IMR-90 (cell line): ENCODE measurements at regions not wholly inside any gene's neighbourhood (a gene's known extent, or its start where the extent isn't known, plus 50 kb on each side); places are given as distances from the start of the nearest gene placed in this dataset.

Experiments
- ATAC-seq: fragments of 200-7000 bp; cut with Tn5 transposase; 2 replicates; pipeline ENCODE4 v1.9.1; 2020; ENCODE audit warnings: low read depth, mild to moderate bottlenecking, moderate library complexity
- BruUV-seq: library from RNA; stranded (reverse); fragments of 400-500 nt; replicated peaks from 2 replicates; lab custom pipeline; 2021; lab: Mats Ljungman, UMichigan
- CTCF ChIA-PET: fragments of 300-600 bp; formaldehyde crosslinking; extraction: SDS; loops from one replicate; lab custom pipeline; 2021; ENCODE audit warnings: antibody characterized with exemption; lab: Yijun Ruan, JAX
- POLR2A ChIA-PET: fragments of 300-600 bp; sonication (Branson Sonifier 250); formaldehyde crosslinking; loops from one replicate; lab custom pipeline; 2022; ENCODE audit warnings: antibody characterized with exemption; ENCODE audit not compliant: unreplicated experiment; lab: Charles Lee
- DNase-seq: peaks from one replicate; pipeline ENCODE4 v3.0.0; 2013
- H2AFZ ChIP-seq: replicated peaks from 2 replicates; pipeline ENCODE3; 2013; ENCODE audit warnings: low read length, mild to moderate bottlenecking; ENCODE audit not compliant: poor library complexity
- H2AK5ac ChIP-seq: 2 replicates; pipeline ENCODE4 v1.6.1; 2013; ENCODE audit warnings: low read depth, low read length, inconsistent platforms
- H2AK9ac ChIP-seq: replicated peaks from 2 replicates; pipeline ENCODE3; 2013; ENCODE audit warnings: mild to moderate bottlenecking, low read depth, low read length, moderate library complexity; ENCODE audit not compliant: poor library complexity
- H2BK120ac ChIP-seq: 2 replicates; pipeline ENCODE4 v1.6.1; 2013; ENCODE audit warnings: low read depth, low read length, inconsistent platforms
- H2BK15ac ChIP-seq: 3 replicates; pipeline ENCODE4 v1.6.1; 2013; ENCODE audit warnings: low read depth, low read length, inconsistent platforms
- H2BK20ac ChIP-seq: 2 replicates; pipeline ENCODE4 v1.6.1; 2013; ENCODE audit warnings: low read depth, mild to moderate bottlenecking, inconsistent platforms, low read length, moderate library complexity
- H2BK5ac ChIP-seq: 2 replicates; pipeline ENCODE4 v1.6.1; 2013; ENCODE audit warnings: mild to moderate bottlenecking, low read depth, low read length, inconsistent platforms; ENCODE audit not compliant: poor library complexity, severe bottlenecking
- H3K14ac ChIP-seq: replicated peaks from 2 replicates; pipeline ENCODE4 v1.6.1; 2013; ENCODE audit warnings: low read depth, low read length, inconsistent platforms
- H3K18ac ChIP-seq: 2 replicates; pipeline ENCODE4 v1.6.1; 2013; ENCODE audit warnings: low read depth, low read length, control low read depth
- H3K23ac ChIP-seq: 2 replicates; pipeline ENCODE4 v1.6.1; 2013; ENCODE audit warnings: low read depth, low read length, inconsistent platforms
- H3K27ac ChIP-seq: 2 replicates; pipeline ENCODE4 v1.5.1; 2013; ENCODE audit warnings: mild to moderate bottlenecking, control low read depth, low read length; ENCODE audit not compliant: insufficient read depth
- H3K27me3 ChIP-seq: 2 replicates; pipeline ENCODE4 v1.6.1; 2013; ENCODE audit warnings: low read length; ENCODE audit not compliant: control insufficient read depth, insufficient read depth
- H3K36me3 ChIP-seq: 2 replicates; pipeline ENCODE4 v1.6.1; 2013; ENCODE audit warnings: low read length, mixed read lengths; ENCODE audit not compliant: control insufficient read depth, insufficient read depth
- H3K4ac ChIP-seq: 2 replicates; pipeline ENCODE4 v1.6.1; 2013; ENCODE audit warnings: low read depth, low read length, inconsistent platforms
- H3K4me1 ChIP-seq: 2 replicates; pipeline ENCODE4 v1.6.1; 2013; ENCODE audit warnings: low read length, mixed read lengths; ENCODE audit not compliant: control insufficient read depth, insufficient read depth
- H3K4me2 ChIP-seq: 2 replicates; pipeline ENCODE4 v1.6.1; 2013; ENCODE audit warnings: low read depth, mild to moderate bottlenecking, control low read depth, low read length, moderate library complexity
- H3K4me3 ChIP-seq: 2 replicates; pipeline ENCODE4 v1.5.1; 2013; ENCODE audit warnings: low read depth, mild to moderate bottlenecking, control low read depth, low read length, moderate library complexity; ENCODE audit not compliant: insufficient read depth
- H3K56ac ChIP-seq: 2 replicates; pipeline ENCODE4 v1.6.1; 2013; ENCODE audit warnings: low read length, inconsistent platforms; ENCODE audit not compliant: insufficient read depth; ENCODE audit errors: extremely low read depth
- H3K79me1 ChIP-seq, 2 experiments: 2 replicates each; pipeline ENCODE4 v1.6.1; 2013; ENCODE audit warnings: low read length in 2 of 2, inconsistent platforms in 1 of 2, low read depth in 1 of 2
- H3K9ac ChIP-seq: 2 replicates; pipeline ENCODE4 v1.6.1; 2013; ENCODE audit warnings: low read depth, low read length, control low read depth
- H3K9me1 ChIP-seq: 2 replicates; pipeline ENCODE4 v1.6.1; 2013; ENCODE audit warnings: low read length, inconsistent platforms; ENCODE audit not compliant: insufficient read depth
- H3K9me3 ChIP-seq: 2 replicates; pipeline ENCODE4 v1.6.1; 2013; ENCODE audit warnings: low read length; ENCODE audit not compliant: control insufficient read depth, insufficient read depth
- H4K20me1 ChIP-seq: 2 replicates; pipeline ENCODE4 v1.6.1; 2013; ENCODE audit warnings: low read length, inconsistent platforms; ENCODE audit not compliant: insufficient read depth
- H4K5ac ChIP-seq: 2 replicates; pipeline ENCODE4 v1.6.1; 2013; ENCODE audit warnings: mild to moderate bottlenecking, low read depth, low read length, control low read depth
- H4K8ac ChIP-seq, 2 experiments: 2 replicates each; pipeline ENCODE4 v1.6.1; 2013; ENCODE audit warnings: low read depth in 2 of 2, low read length in 2 of 2, control low read depth in 1 of 2, inconsistent platforms in 1 of 2
- H4K91ac ChIP-seq: 2 replicates; pipeline ENCODE4 v1.6.1; 2013; ENCODE audit warnings: low read depth, low read length, inconsistent platforms; ENCODE audit not compliant: insufficient read depth
- BHLHE40 ChIP-seq: fragments of 150-350 bp; IDR thresholded peaks from 2 replicates; pipeline ENCODE4 v1.6.1; 2016; ENCODE audit warnings: mild to moderate bottlenecking, low read depth, low read length
- CEBPB ChIP-seq: IDR thresholded peaks from 2 replicates; pipeline ENCODE4 v1.6.1; 2012; ENCODE audit warnings: low read depth, low read length, improper control_type of control experiment
- CHD1 ChIP-seq: IDR thresholded peaks from 2 replicates; pipeline ENCODE4 v1.6.1; 2012; ENCODE audit warnings: low read depth, low read length, improper control_type of control experiment
- CTCF ChIP-seq: conservative IDR thresholded peaks from 2 replicates; pipeline ENCODE4 v1.5.1; 2012; ENCODE audit warnings: mild to moderate bottlenecking, low read depth, low read length, improper control_type of control experiment
- FOS ChIP-seq: fragments of 150-350 bp; IDR thresholded peaks from 2 replicates; pipeline ENCODE4 v1.6.1; 2016; ENCODE audit warnings: low read depth, low read length
- MAFK ChIP-seq: IDR thresholded peaks from 2 replicates; pipeline ENCODE4 v1.6.1; 2012; ENCODE audit warnings: low read depth, low read length, improper control_type of control experiment
- MAZ ChIP-seq: IDR thresholded peaks from 2 replicates; pipeline ENCODE4 v1.6.1; 2012; ENCODE audit warnings: low read depth, mild to moderate bottlenecking, low read length, improper control_type of control experiment, moderate library complexity, borderline replicate concordance
- MXI1 ChIP-seq: IDR thresholded peaks from 2 replicates; pipeline ENCODE4 v1.6.1; 2012; ENCODE audit warnings: low read depth, mild to moderate bottlenecking, low read length, moderate library complexity, borderline replicate concordance
- NFE2L2 ChIP-seq: fragments of 150-350 bp; IDR thresholded peaks from 2 replicates; pipeline ENCODE4 v1.6.1; 2016; ENCODE audit warnings: low read depth, mild to moderate bottlenecking, low read length
- POLR2A ChIP-seq: IDR thresholded peaks from 2 replicates; pipeline ENCODE4 v1.6.1; 2012; ENCODE audit warnings: mild to moderate bottlenecking, low read depth, low read length
- RAD21 ChIP-seq: IDR thresholded peaks from 2 replicates; pipeline ENCODE4 v1.6.1; 2012; ENCODE audit warnings: low read length, improper control_type of control experiment
- RCOR1 ChIP-seq: IDR thresholded peaks from 2 replicates; pipeline ENCODE4 v1.6.1; 2012; ENCODE audit warnings: mild to moderate bottlenecking, low read length, improper control_type of control experiment; ENCODE audit not compliant: insufficient replicate concordance
- RFX5 ChIP-seq: IDR thresholded peaks from 2 replicates; pipeline ENCODE4 v1.8.0; 2012; ENCODE audit warnings: low read depth, mild to moderate bottlenecking, low read length, moderate library complexity
- SMC3 ChIP-seq: fragments of 150-350 bp; IDR thresholded peaks from 2 replicates; pipeline ENCODE4 v1.6.1; 2016; ENCODE audit warnings: low read depth, mild to moderate bottlenecking, antibody characterized with exemption, low read length, moderate library complexity
- WGBS, 2 experiments: methylation state at CpG; one replicate each; pipeline versions ENCODE4 v1.1.5 to v1.1.7; 2013; ENCODE audit warnings: missing lambda C conversion rate in 2 of 2; ENCODE audit not compliant: insufficient read length in 1 of 2; ENCODE audit errors: extremely low coverage in 2 of 2; 5-methylcytosine and 5-hydroxymethylcytosine counted together
- dilution Hi-C: fragments of 300-500 bp; cut with HindIII; formaldehyde crosslinking; loops from one replicate; pipeline ENCODE4 v1.14.3; 2018; ENCODE audit warnings: low sequenced_read_pairs; ENCODE audit not compliant: unreplicated experiment
- in situ Hi-C: fragments of 300-500 bp; cut with MboI; formaldehyde crosslinking; loops from 3 replicates; pipeline ENCODE4 v1.14.3; 2019; ENCODE audit warnings: low sequenced_read_pairs, inconsistent platforms, mixed read lengths
- intact Hi-C: fragments of 100-400 bp; cut with micrococcal nuclease; formaldehyde crosslinking; loops from 2 replicates; pipeline ENCODE4 v1.10.0; 2022
- TF ChIP-seq, protein P1 (sequence below): fragments of 150-350 bp; IDR thresholded peaks from 2 replicates; pipeline ENCODE4 v1.6.1; 2016; ENCODE audit warnings: low read depth, mild to moderate bottlenecking, low read length, moderate library complexity, borderline replicate concordance
- TF ChIP-seq, protein P2 (sequence below): fragments of 150-350 bp; IDR thresholded peaks from 2 replicates; pipeline ENCODE4 v1.6.1; 2017; ENCODE audit warnings: mild to moderate bottlenecking, antibody characterized with exemption, low read length, low read depth

DNA sequence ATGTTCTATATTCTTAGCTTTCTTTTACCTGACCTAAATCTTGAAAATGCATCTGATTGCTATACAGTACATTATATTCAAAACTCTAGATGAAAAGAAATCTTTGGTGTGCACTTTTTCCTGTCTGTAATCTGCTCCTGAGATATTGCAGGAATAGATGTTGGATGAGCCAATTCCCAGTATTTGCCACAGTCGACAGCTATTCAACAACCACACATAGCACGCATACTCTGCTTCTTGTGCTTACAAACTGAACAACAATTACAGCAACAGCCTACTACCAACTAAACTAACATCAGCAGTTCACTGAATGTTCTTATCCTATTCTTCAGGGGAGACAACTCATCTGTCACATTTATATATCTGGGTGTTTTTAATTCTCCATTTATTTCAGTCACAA, 573.9 kb upstream of the GRID2 start:
- Histone ChIP-seq H2BK120ac (no peak overlapping the region), H2BK5ac (no peak overlapping the region), H3K4me2 (no peak overlapping the region), H2BK15ac (no peak overlapping the region), H4K20me1 (no peaks in the 10 kb centered on the region), H4K5ac (no peak overlapping the region), H2AK5ac (no peak overlapping the region), H3K36me3 (no peaks in the 10 kb centered on the region), H2AFZ (no peak overlapping the region), H3K9me3 (peaks cover 4% of the 10 kb centered on the region; the same call in 1 of the 2 replicates), H3K4me3 (no peak overlapping the region), H3K18ac (no peak overlapping the region), H3K23ac (no peak overlapping the region), H2BK20ac (no peak overlapping the region), H3K4ac (no peak overlapping the region), H3K27me3 (no peaks in the 10 kb centered on the region), H3K4me1 (no peaks in the 10 kb centered on the region), H3K27ac (no peak overlapping the region), H3K79me1 (no peaks in the 10 kb centered on the region), H3K9me1 (no peaks in the 10 kb centered on the region), H3K9ac (no peak overlapping the region), H4K91ac (no peak overlapping the region), H2AK9ac (no peak overlapping the region), H3K56ac (no peak overlapping the region), H4K8ac (no peak overlapping the region), H3K14ac (no peak overlapping the region)
- intact Hi-C loops (no loop called here), dilution Hi-C loops (no loop called here), in situ Hi-C loops (no loop called here)
- ATAC-seq (no peak), DNase-seq (no peak)
- TF ChIP-seq CHD1 (no peak), CTCF (no peak), CEBPB (no peak), POLR2A (no peak), SMC3 (no peak), MAZ (no peak), MXI1 (no peak), MAFK (no peak), RCOR1 (no peak), NFE2L2 (no peak), FOS (no peak), BHLHE40 (no peak), RFX5 (no peak), RAD21 (no peak)
- TF ChIP-seq, protein P1, sequence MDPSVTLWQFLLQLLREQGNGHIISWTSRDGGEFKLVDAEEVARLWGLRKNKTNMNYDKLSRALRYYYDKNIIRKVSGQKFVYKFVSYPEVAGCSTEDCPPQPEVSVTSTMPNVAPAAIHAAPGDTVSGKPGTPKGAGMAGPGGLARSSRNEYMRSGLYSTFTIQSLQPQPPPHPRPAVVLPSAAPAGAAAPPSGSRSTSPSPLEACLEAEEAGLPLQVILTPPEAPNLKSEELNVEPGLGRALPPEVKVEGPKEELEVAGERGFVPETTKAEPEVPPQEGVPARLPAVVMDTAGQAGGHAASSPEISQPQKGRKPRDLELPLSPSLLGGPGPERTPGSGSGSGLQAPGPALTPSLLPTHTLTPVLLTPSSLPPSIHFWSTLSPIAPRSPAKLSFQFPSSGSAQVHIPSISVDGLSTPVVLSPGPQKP, result no peak
- TF ChIP-seq, protein P2, sequence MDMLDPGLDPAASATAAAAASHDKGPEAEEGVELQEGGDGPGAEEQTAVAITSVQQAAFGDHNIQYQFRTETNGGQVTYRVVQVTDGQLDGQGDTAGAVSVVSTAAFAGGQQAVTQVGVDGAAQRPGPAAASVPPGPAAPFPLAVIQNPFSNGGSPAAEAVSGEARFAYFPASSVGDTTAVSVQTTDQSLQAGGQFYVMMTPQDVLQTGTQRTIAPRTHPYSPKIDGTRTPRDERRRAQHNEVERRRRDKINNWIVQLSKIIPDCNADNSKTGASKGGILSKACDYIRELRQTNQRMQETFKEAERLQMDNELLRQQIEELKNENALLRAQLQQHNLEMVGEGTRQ, result no peak
- CTCF ChIA-PET, result no interaction called here
- POLR2A ChIA-PET, result no interaction called here
- 60% methylated on average over 1 of the region's 2 CpGs; no CpG with 5 or more reads in 1 of the 2 experiments for WGBS, 2 experiments
- no TSS peak for BruUV-seq
